SK-N-SH (cell line): ENCODE measurements at regions not wholly inside any gene's neighbourhood (a gene's known extent, or its start where the extent isn't known, plus 50 kb on each side); places are given as distances from the start of the nearest gene placed in this dataset.

Experiments
- CTCF ChIA-PET: fragments of 300-600, 350-600 bp; formaldehyde crosslinking; extraction: SDS; loops from one replicate; lab custom pipeline; 2021; lab: Yijun Ruan, JAX
- POLR2A ChIA-PET: fragments of 350-600 bp; sonication (Branson Sonifier 250); formaldehyde crosslinking; extraction: SDS; loops from one replicate; lab custom pipeline; 2020; ENCODE audit warnings: antibody characterized with exemption, inconsistent platforms; lab: Yijun Ruan, JAX
- DNase-seq: peaks from one replicate; pipeline ENCODE4 v3.0.0; 2012
- H2AFZ ChIP-seq: fragments of 200-600 bp; sonication (generic); 2 replicates; pipeline ENCODE4 v1.8.1; 2016; ENCODE audit warnings: antibody characterized with exemption, mild to moderate bottlenecking, low read depth
- H3F3A ChIP-seq: fragments of 200-600 bp; sonication (generic); replicated peaks from 2 replicates; pipeline ENCODE3; 2016; ENCODE audit warnings: antibody characterized with exemption, mild to moderate bottlenecking; ENCODE audit not compliant: insufficient read depth
- H3K27ac ChIP-seq, 2 experiments: fragments of 200-500 bp in 1 of 2; fragments of 200-600 bp in 1 of 2; sonication (Bioruptor generic) in 1 of 2; sonication (generic), shearing (Covaris generic) in 1 of 2; 2 replicates each; pipeline versions ENCODE4 v1.5.1 to v1.6.1; 2014 to 2016; ENCODE audit warnings: low read depth in 2 of 2, inconsistent platforms in 1 of 2, low read length in 1 of 2, mild to moderate bottlenecking in 1 of 2, mixed read lengths in 1 of 2
- H3K27me3 ChIP-seq: fragments of 200-600 bp; sonication (generic), shearing (Covaris generic); 2 replicates; pipeline ENCODE4 v1.6.1; 2016; ENCODE audit warnings: mixed run types; ENCODE audit not compliant: insufficient read depth
- H3K36me3 ChIP-seq, 2 experiments: fragments of 200-500 bp in 1 of 2; fragments of 200-600 bp in 1 of 2; sonication (Bioruptor generic) in 1 of 2; sonication (generic) in 1 of 2; replicated peaks in 1 of 2; 2 replicates each; pipeline versions ENCODE3 to v1.5.1; 2014 to 2016; ENCODE audit warnings: low read length in 1 of 2, mild to moderate bottlenecking in 1 of 2; ENCODE audit not compliant: insufficient read depth in 2 of 2, control insufficient read depth in 1 of 2
- H3K4me1 ChIP-seq, 2 experiments: fragments of 200-500 bp in 1 of 2; fragments of 200-600 bp in 1 of 2; sonication (Bioruptor generic) in 1 of 2; sonication (generic), shearing (Covaris generic) in 1 of 2; 2 replicates each; pipeline versions ENCODE4 v1.5.1 to v1.6.1; 2014 to 2016; ENCODE audit warnings: low read depth in 1 of 2, low read length in 1 of 2, mixed run types in 1 of 2; ENCODE audit not compliant: insufficient read depth in 2 of 2, control insufficient read depth in 1 of 2
- H3K4me2 ChIP-seq: fragments of 200-600 bp; sonication (generic), shearing (Covaris generic); 2 replicates; pipeline ENCODE4 v1.6.1; 2017; ENCODE audit warnings: mixed run types
- H3K4me3 ChIP-seq, 2 experiments: fragments of 200-500 bp in 1 of 2; fragments of 200-600 bp in 1 of 2; sonication (Bioruptor generic) in 1 of 2; sonication (generic), shearing (Covaris generic) in 1 of 2; 2 replicates each; pipeline versions ENCODE4 v1.5.1 to v1.8.1; 2014 to 2016; ENCODE audit warnings: low read depth in 2 of 2, inconsistent platforms in 1 of 2, low read length in 1 of 2, mild to moderate bottlenecking in 1 of 2, mixed read lengths in 1 of 2, moderate library complexity in 1 of 2
- H3K79me2 ChIP-seq: fragments of 200-600 bp; sonication (generic); 2 replicates; pipeline ENCODE4 v1.8.1; 2017; ENCODE audit warnings: mild to moderate bottlenecking; ENCODE audit not compliant: insufficient read depth
- H3K9ac ChIP-seq: fragments of 200-600 bp; sonication (generic); 2 replicates; pipeline ENCODE4 v1.6.1; 2017; ENCODE audit warnings: mixed run types
- H3K9me2 ChIP-seq: fragments of 200-600 bp; sonication (generic); 2 replicates; pipeline ENCODE4 v1.6.1; 2017; ENCODE audit warnings: mixed run types
- H3K9me3 ChIP-seq: fragments of 200-600 bp; sonication (generic); 2 replicates; pipeline ENCODE4 v1.6.1; 2017; ENCODE audit warnings: mixed run types, mild to moderate bottlenecking, moderate library complexity
- H4K20me1 ChIP-seq: fragments of 200-600 bp; sonication (generic); 2 replicates; pipeline ENCODE4 v1.6.1; 2017; ENCODE audit warnings: mild to moderate bottlenecking, mixed run types; ENCODE audit not compliant: insufficient read depth
- ELF1 ChIP-seq: IDR thresholded peaks from 2 replicates; pipeline ENCODE4 v1.4.0; 2012
- EP300 ChIP-seq, 2 experiments: IDR thresholded peaks; 2 replicates each; pipeline versions ENCODE4 v1.4.0 to v1.6.1; 2012; ENCODE audit warnings: borderline replicate concordance in 1 of 2, low read depth in 1 of 2, low read length in 1 of 2
- EZH2phosphoT487 ChIP-seq: fragments of 200-600 bp; sonication (generic); IDR thresholded peaks from 2 replicates; pipeline ENCODE4 v1.6.1; 2017; ENCODE audit warnings: low read depth, mixed run types, mild to moderate bottlenecking, antibody characterized with exemption, moderate library complexity, borderline replicate concordance
- JUND ChIP-seq: IDR thresholded peaks from 2 replicates; pipeline ENCODE4 v1.4.0; 2012
- MEF2A ChIP-seq: IDR thresholded peaks from 2 replicates; pipeline ENCODE4 v1.4.0; 2012; ENCODE audit warnings: low read depth, borderline replicate concordance
- RCOR1 ChIP-seq: fragments of 150-350 bp; IDR thresholded peaks from 2 replicates; pipeline ENCODE4 v1.6.1; 2017; ENCODE audit warnings: antibody characterized with exemption, low read length
- REST ChIP-seq: IDR thresholded peaks from 2 replicates; pipeline ENCODE4 v1.6.1; 2012; ENCODE audit warnings: mild to moderate bottlenecking, low read depth, low read length, moderate library complexity
- RFX5 ChIP-seq: IDR thresholded peaks from 2 replicates; pipeline ENCODE4 v1.6.1; 2012; ENCODE audit warnings: mild to moderate bottlenecking, improper control_type of control experiment, low read length
- TAF1 ChIP-seq: IDR thresholded peaks from 2 replicates; pipeline ENCODE4 v1.6.1; 2012; ENCODE audit warnings: low read depth, mild to moderate bottlenecking, low read length, moderate library complexity, borderline replicate concordance
- USF1 ChIP-seq: IDR thresholded peaks from 2 replicates; pipeline ENCODE4 v1.4.0; 2012; ENCODE audit warnings: low read depth, borderline replicate concordance
- YY1 ChIP-seq: IDR thresholded peaks from 2 replicates; pipeline ENCODE4 v1.4.0; 2012; ENCODE audit warnings: low read depth, mild to moderate bottlenecking
- WGBS: methylation state at CpG from one replicate; pipeline ENCODE4 v1.1.6; 2017; ENCODE audit warnings: low lambda C conversion rate; 5-methylcytosine and 5-hydroxymethylcytosine counted together
- TF ChIP-seq, protein P1 (sequence below): IDR thresholded peaks from 2 replicates; pipeline ENCODE4 v1.4.0; 2012; ENCODE audit warnings: low read depth

DNA sequence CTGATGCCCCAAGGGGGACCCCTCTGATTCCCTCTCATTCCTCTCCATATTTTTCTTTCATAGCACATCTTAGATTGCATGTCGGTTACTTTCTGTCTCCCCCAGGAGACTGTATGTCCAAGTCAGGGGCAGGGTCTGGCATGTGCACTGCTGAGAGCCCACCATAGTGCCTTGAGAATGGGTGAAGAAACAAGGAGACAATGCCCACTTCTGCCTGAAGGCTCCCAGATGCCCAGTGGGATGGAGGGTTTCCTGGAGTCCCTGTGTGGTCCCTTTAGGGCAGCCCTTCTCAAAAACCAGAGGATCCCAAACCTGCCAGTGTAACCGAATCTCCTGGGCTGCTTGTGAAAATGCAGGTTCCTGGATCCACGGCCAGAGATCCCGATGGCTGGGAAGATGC is 126.5 kb upstream of the LARP1 start:
- no peak overlapping the region for H2AFZ ChIP-seq
- H3K9me2 ChIP-seq: no peaks in the 10 kb centered on the region
- TF ChIP-seq JUND: no peak
- no peak for TF ChIP-seq RCOR1
- TF ChIP-seq YY1: no peak
- TF ChIP-seq MEF2A: no peak
- TF ChIP-seq USF1: no peak
- H3K4me3 ChIP-seq: no peak overlapping the region
- WGBS: 97% methylated on average over 3 of the region's 4 CpGs
- ChIA-PET POLR2A (no interaction called here), CTCF (interaction anchor here (0.7 to 1.5 kb wide), 2 partner anchors 18 to 19 kb away, joined by 3 to 4 read pairs; no protein-coding TSS in a partner anchor)
- no peaks in the 10 kb centered on the region for H3K36me3 ChIP-seq
- H3K79me2 ChIP-seq: no peaks in the 10 kb centered on the region
- H3K4me2 ChIP-seq: no peak overlapping the region
- no peaks in the 10 kb centered on the region for H3K9me3 ChIP-seq
- no peak for DNase-seq
- no peak overlapping the region for H3K27ac ChIP-seq
- H3K9ac ChIP-seq: no peak overlapping the region
- H3K4me1 ChIP-seq: peaks cover 0 to 10% of the 10 kb centered on the region in 2 experiments; a peak in 1 of 4 replicates
- H3K27me3 ChIP-seq: no peaks in the 10 kb centered on the region; the same call in 1 of the 2 replicates
- no peaks in the 10 kb centered on the region for H3F3A ChIP-seq
- H4K20me1 ChIP-seq: no peaks in the 10 kb centered on the region

- WGBS: 62% methylated on average over 6 of the region's 7 CpGs
- CTCF ChIA-PET: interaction anchor here (0.5 to 1.5 kb wide), 5 partner anchors 10 to 165 kb away, joined by 3 to 4 read pairs (median 3); no protein-coding TSS in a partner anchor
Measured at GRCh38 chr5:154627698-154628678, 127.2 kb upstream of the LARP1 start.

More at GRCh38 chr5:154627698-154628678, 127.2 kb upstream of the LARP1 start:
- Histone ChIP-seq H3K4me1 (peaks cover 0 to 13% of the 10 kb centered on the region in 2 experiments; a peak in 1 of 4 replicates), H3K9me2 (no peaks in the 10 kb centered on the region), H3K27me3 (no peaks in the 10 kb centered on the region; the same call in 1 of the 2 replicates), H2AFZ (no peak overlapping the region), H4K20me1 (no peaks in the 10 kb centered on the region), H3K9me3 (no peaks in the 10 kb centered on the region), H3F3A (no peaks in the 10 kb centered on the region), H3K9ac (no peak overlapping the region), H3K4me2 (no peak overlapping the region), H3K4me3 (no peak overlapping the region), H3K27ac (no peak overlapping the region), H3K36me3 (no peaks in the 10 kb centered on the region), H3K79me2 (no peaks in the 10 kb centered on the region)
- no peak for TF ChIP-seq EP300 (IDR thresholded peaks at IDR 0.05; ENCODE audit: borderline replicate concordance in 1 of 2, low read depth in 1 of 2, low read length in 1 of 2)
- TF ChIP-seq ELF1: no peak
- TF ChIP-seq, protein P1, sequence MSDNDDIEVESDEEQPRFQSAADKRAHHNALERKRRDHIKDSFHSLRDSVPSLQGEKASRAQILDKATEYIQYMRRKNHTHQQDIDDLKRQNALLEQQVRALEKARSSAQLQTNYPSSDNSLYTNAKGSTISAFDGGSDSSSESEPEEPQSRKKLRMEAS: no peak
- TF ChIP-seq TAF1: no peak
- no peak for TF ChIP-seq RFX5
- TF ChIP-seq REST: no peak
- TF ChIP-seq EZH2phosphoT487: no peak
- DNase-seq: no peak
- POLR2A ChIA-PET: no interaction called here
